ENCODE measurements at regions not wholly inside any gene's neighbourhood (a gene's known extent, or its start where the extent isn't known, plus 50 kb on each side); places are given as distances from the start of the nearest gene placed in this dataset.

GRCh38 chr13:108095036-108095435 is 120.3 kb downstream of the LIG4 start:
- TF ChIP-seq, protein P1, sequence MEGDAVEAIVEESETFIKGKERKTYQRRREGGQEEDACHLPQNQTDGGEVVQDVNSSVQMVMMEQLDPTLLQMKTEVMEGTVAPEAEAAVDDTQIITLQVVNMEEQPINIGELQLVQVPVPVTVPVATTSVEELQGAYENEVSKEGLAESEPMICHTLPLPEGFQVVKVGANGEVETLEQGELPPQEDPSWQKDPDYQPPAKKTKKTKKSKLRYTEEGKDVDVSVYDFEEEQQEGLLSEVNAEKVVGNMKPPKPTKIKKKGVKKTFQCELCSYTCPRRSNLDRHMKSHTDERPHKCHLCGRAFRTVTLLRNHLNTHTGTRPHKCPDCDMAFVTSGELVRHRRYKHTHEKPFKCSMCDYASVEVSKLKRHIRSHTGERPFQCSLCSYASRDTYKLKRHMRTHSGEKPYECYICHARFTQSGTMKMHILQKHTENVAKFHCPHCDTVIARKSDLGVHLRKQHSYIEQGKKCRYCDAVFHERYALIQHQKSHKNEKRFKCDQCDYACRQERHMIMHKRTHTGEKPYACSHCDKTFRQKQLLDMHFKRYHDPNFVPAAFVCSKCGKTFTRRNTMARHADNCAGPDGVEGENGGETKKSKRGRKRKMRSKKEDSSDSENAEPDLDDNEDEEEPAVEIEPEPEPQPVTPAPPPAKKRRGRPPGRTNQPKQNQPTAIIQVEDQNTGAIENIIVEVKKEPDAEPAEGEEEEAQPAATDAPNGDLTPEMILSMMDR (IDR thresholded peaks at IDR 0.05 in 2 of 3, conservative IDR thresholded peaks at IDR 0.05 in 1 of 3; ENCODE audit: borderline replicate concordance in 1 of 3, insufficient read depth in 1 of 3, low read depth in 2 of 3, low read length in 2 of 3) = no peak
- TF ChIP-seq EZH2 (IDR thresholded peaks at IDR 0.05) (no peak), SRF (IDR thresholded peaks at IDR 0.05; ENCODE audit: low read depth) (no peak), POLR2AphosphoS5 (IDR thresholded peaks at IDR 0.05; ENCODE audit: low read depth, low read length) (no peak), REST (IDR thresholded peaks at IDR 0.05; ENCODE audit: low read depth) (no peak), POLR2A (IDR thresholded peaks at IDR 0.05; ENCODE audit: borderline replicate concordance, extremely low read depth, insufficient read depth, insufficient read length) (no peak), EGR1 (IDR thresholded peaks at IDR 0.05; ENCODE audit: low read depth) (no peak), RAD21 (IDR thresholded peaks at IDR 0.05; ENCODE audit: low read depth) (no peak), ZNF274 (IDR thresholded peaks at IDR 0.05; ENCODE audit: low read depth, low read length) (no peak), ATF3 (IDR thresholded peaks at IDR 0.05) (no peak)
